ENCODE measurements at regions not wholly inside any gene's neighbourhood (a gene's known extent, or its start where the extent isn't known, plus 50 kb on each side); places are given as distances from the start of the nearest gene placed in this dataset.

- H3K4me1 ChIP-seq = no peaks in the 10 kb centered on the region
- intact Hi-C loops (cut with DNase I) = no loop called here
- no peak overlapping the region for H3K4me3 ChIP-seq
- no peaks in the 10 kb centered on the region for H3K36me3 ChIP-seq (replicated peaks in 1 of 2; ENCODE audit: insufficient read depth in 1 of 2, low read depth in 2 of 2)
- H3K9me3 ChIP-seq = no peaks in the 10 kb centered on the region
- H3K27ac ChIP-seq = no peak overlapping the region
- ATAC-seq = no peak
- no peak for DNase-seq
- no peaks in the 10 kb centered on the region for H3K27me3 ChIP-seq
- TF ChIP-seq POLR2A (IDR thresholded peaks at IDR 0.05) (no peak), CTCF (IDR thresholded peaks at IDR 0.05) (no peak)
Measured at GRCh38 chr18:52136532-52136931, 203.5 kb upstream of the DCC start.

DNA sequence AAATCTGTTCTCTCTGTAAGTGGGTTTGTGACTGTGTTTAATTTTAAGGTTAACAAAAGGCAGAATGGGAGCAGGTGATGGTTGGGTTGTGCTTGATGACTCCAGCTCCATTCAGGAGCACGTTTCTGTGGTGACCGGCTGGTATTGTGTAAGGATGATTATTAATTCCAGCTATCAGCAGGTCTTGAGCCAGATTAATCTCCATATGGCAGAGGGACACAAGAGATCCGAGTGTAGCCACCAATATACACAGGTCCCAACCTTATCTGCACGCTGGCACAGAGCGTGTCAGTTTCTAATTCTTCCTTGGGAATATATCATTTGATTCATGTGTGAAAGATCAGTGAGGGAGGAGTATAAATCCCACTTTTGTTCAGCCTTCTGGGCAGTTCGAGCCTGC is 199.0 kb upstream of the DCC start:
- H3K9me3 ChIP-seq = no peaks in the 10 kb centered on the region
- DNase-seq = no peak
- no peaks in the 10 kb centered on the region for H3K36me3 ChIP-seq (replicated peaks in 1 of 2; ENCODE audit: insufficient read depth in 1 of 2, low read depth in 2 of 2)
- no peak for ATAC-seq
- no peaks in the 10 kb centered on the region for H3K27me3 ChIP-seq
- no peak overlapping the region for H3K4me3 ChIP-seq
- WGBS, 2 donors = 58 to 65% methylated on average over 6 of the region's 6 CpGs
- TF ChIP-seq CTCF (IDR thresholded peaks at IDR 0.05) = no peak
- TF ChIP-seq POLR2A (IDR thresholded peaks at IDR 0.05) = no peak
- intact Hi-C loops (cut with DNase I) = no loop called here
- no peak overlapping the region for H3K27ac ChIP-seq
- no peaks in the 10 kb centered on the region for H3K4me1 ChIP-seq

- no peak for ATAC-seq
- 57 to 77% methylated on average over 2 of the region's 2 CpGs for WGBS, 2 donors
- DNase-seq = no peak
- Histone ChIP-seq H3K4me3 (no peak overlapping the region), H3K4me1 (no peaks in the 10 kb centered on the region), H3K36me3 (replicated peaks in 1 of 2; ENCODE audit: insufficient read depth in 1 of 2, low read depth in 2 of 2) (no peaks in the 10 kb centered on the region), H3K9me3 (no peaks in the 10 kb centered on the region), H3K27me3 (no peaks in the 10 kb centered on the region), H3K27ac (no peak overlapping the region)
- intact Hi-C loops (cut with DNase I) = no loop called here
- TF ChIP-seq CTCF (IDR thresholded peaks at IDR 0.05) (no peak), POLR2A (IDR thresholded peaks at IDR 0.05) (no peak)
Measured at GRCh38 chr18:52150050-52150449, 189.9 kb upstream of the DCC start.

GRCh38 chr18:52152036-52152435 is 188.0 kb upstream of the DCC start:
- 67 to 71% methylated on average over 3 of the region's 3 CpGs for WGBS, 2 donors
- no peaks in the 10 kb centered on the region for H3K4me1 ChIP-seq
- no peak for DNase-seq
- no peaks in the 10 kb centered on the region for H3K36me3 ChIP-seq (replicated peaks in 1 of 2; ENCODE audit: insufficient read depth in 1 of 2, low read depth in 2 of 2)
- ATAC-seq = no peak
- H3K27me3 ChIP-seq = no peaks in the 10 kb centered on the region
- no peak overlapping the region for H3K27ac ChIP-seq
- H3K4me3 ChIP-seq = no peak overlapping the region
- intact Hi-C loops (cut with DNase I) = no loop called here
- no peaks in the 10 kb centered on the region for H3K9me3 ChIP-seq
- TF ChIP-seq CTCF (IDR thresholded peaks at IDR 0.05) = no peak
- no peak for TF ChIP-seq POLR2A (IDR thresholded peaks at IDR 0.05)

DNA sequence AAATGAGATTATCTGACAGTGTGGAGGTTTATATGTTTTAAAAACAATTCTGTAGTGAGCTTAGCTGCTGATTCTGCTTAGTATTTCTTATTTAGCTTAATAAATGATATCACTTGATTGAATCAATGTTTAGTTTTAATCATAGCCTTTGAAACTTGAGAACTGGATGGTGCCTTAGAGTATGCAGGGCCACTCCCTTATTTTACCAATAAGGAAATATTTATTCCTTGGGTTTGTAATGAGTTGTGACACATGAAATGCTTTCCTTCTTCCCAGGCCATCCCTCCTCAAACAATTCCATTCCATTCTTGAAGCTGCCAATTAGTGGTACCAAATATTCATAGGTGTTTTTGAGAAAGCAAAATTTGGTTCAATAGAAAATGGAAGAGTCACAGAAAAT is 183.8 kb upstream of the DCC start:
- no peak overlapping the region for H3K27ac ChIP-seq
- ATAC-seq (no peak), DNase-seq (no peak)
- intact Hi-C loops (cut with DNase I) = no loop called here
- H3K27me3 ChIP-seq = no peaks in the 10 kb centered on the region
- H3K4me3 ChIP-seq = no peak overlapping the region
- H3K36me3 ChIP-seq (replicated peaks in 1 of 2; ENCODE audit: insufficient read depth in 1 of 2, low read depth in 2 of 2) = no peaks in the 10 kb centered on the region
- no peak for TF ChIP-seq CTCF (IDR thresholded peaks at IDR 0.05)
- TF ChIP-seq POLR2A (IDR thresholded peaks at IDR 0.05) = no peak
- H3K4me1 ChIP-seq = no peaks in the 10 kb centered on the region
- no peaks in the 10 kb centered on the region for H3K9me3 ChIP-seq

Measured in body of pancreas (tissue), 4 donors.